A549 (cell line): ENCODE measurements at regions not wholly inside any gene's neighbourhood (a gene's known extent, or its start where the extent isn't known, plus 50 kb on each side); places are given as distances from the start of the nearest gene placed in this dataset.

ENCODE experiments used
- ATAC-seq, 2 experiments: fragments of 200-7000 bp in 1 of 2; fragments of >200 bp in 1 of 2; cut with Nextera tagmentation in 1 of 2; cut with Tn5 transposase in 1 of 2; 3 replicates each; pipeline versions ENCODE4 v1.8.0 to v1.9.1; 2018 to 2020; ENCODE audit warnings: mild to moderate bottlenecking in 1 of 2, moderate library complexity in 1 of 2
- CTCF ChIA-PET: fragments of 300-600 bp; sonication (Branson Sonifier 250); formaldehyde crosslinking; extraction: SDS; loops from one replicate; lab custom pipeline; 2021; ENCODE audit warnings: antibody characterized with exemption, inconsistent platforms; lab: Yijun Ruan, JAX
- POLR2A ChIA-PET: fragments of 350-600 bp; formaldehyde crosslinking; extraction: SDS; loops from one replicate; lab custom pipeline; 2021; ENCODE audit warnings: antibody characterized with exemption, inconsistent platforms; lab: Yijun Ruan, JAX
- DNase-seq, 2 experiments: peaks; one replicate each; pipeline versions ENCODE4 v3.0.0 to v3.0.0-alpha.2; 2011 to 2016; ENCODE audit warnings: low read depth in 1 of 2, low spot score in 1 of 2
- FAIRE-seq: peaks from 2 replicates; lab custom pipeline; 2011; peaks lifted over from hg19 to GRCh38; lab: Jason Lieb, UNC
- H3K27ac ChIP-seq, 2 experiments: fragments of >200 bp; sonication (Bioruptor Twin); formaldehyde crosslinking; 3 replicates each; pipeline ENCODE4 v1.5.1; 2016 to 2017
- H3K4me1 ChIP-seq: fragments of >200 bp; sonication (Bioruptor Twin); formaldehyde crosslinking; 3 replicates; pipeline ENCODE4 v1.6.1; 2016
- H3K4me2 ChIP-seq: fragments of >200 bp; sonication (Bioruptor Twin); formaldehyde crosslinking; 3 replicates; pipeline ENCODE4 v1.6.1; 2016
- H3K4me3 ChIP-seq: fragments of >200 bp; sonication (Bioruptor Twin); formaldehyde crosslinking; 3 replicates; pipeline ENCODE4 v1.5.1; 2016
- H3K9me3 ChIP-seq: fragments of >200 bp; sonication (Bioruptor Twin); formaldehyde crosslinking; 3 replicates; pipeline ENCODE4 v1.6.1; 2016
- CHD2 ChIP-seq: fragments of 150-350 bp; IDR thresholded peaks from 2 replicates; pipeline ENCODE4 v1.6.1; 2014; ENCODE audit warnings: low read length; ENCODE audit not compliant: partially characterized antibody
- CTCF ChIP-seq: fragments of >200 bp; sonication (Bioruptor Twin); formaldehyde crosslinking; IDR thresholded peaks from 3 replicates; pipeline ENCODE4 v1.5.1; 2016
- EHMT2 ChIP-seq: fragments of 200-600 bp; sonication (generic); IDR thresholded peaks from 2 replicates; pipeline ENCODE4 v1.6.1; 2016; ENCODE audit warnings: antibody characterized with exemption, low read depth, mild to moderate bottlenecking, moderate library complexity
- GATA3 ChIP-seq: IDR thresholded peaks from 2 replicates; pipeline ENCODE4 v1.6.1; 2012; ENCODE audit warnings: borderline replicate concordance
- HEYL ChIP-seq: fragments of 250-450 bp; sonication (Bioruptor Pico); IDR thresholded peaks from 2 replicates; pipeline ENCODE4 v1.8.0; 2021; ENCODE audit warnings: mild to moderate bottlenecking, moderate library complexity
- HMGXB4 ChIP-seq: fragments of 250-450 bp; sonication (Bioruptor Pico); IDR thresholded peaks from 2 replicates; pipeline ENCODE4 v1.5.0; 2021; ENCODE audit warnings: mild to moderate bottlenecking, moderate library complexity, borderline replicate concordance
- KDM1A ChIP-seq: fragments of 200-600 bp; sonication (generic); IDR thresholded peaks from 2 replicates; pipeline ENCODE4 v1.6.1; 2016; ENCODE audit warnings: low read depth, mild to moderate bottlenecking
- MAFK ChIP-seq: fragments of 450-650 bp; IDR thresholded peaks from 2 replicates; pipeline ENCODE4 v1.6.1; 2014; ENCODE audit not compliant: partially characterized antibody
- NR3C1 ChIP-seq: fragments of >200 bp; sonication (Bioruptor Twin); formaldehyde crosslinking; IDR thresholded peaks from 3 replicates; pipeline ENCODE4 v1.6.1; 2017
- PHF8 ChIP-seq: fragments of 200-600 bp; sonication (generic); IDR thresholded peaks from 2 replicates; pipeline ENCODE4 v1.6.1; 2016; ENCODE audit warnings: low read depth, mild to moderate bottlenecking, antibody characterized with exemption, moderate library complexity, borderline replicate concordance
- RAD21 ChIP-seq, 2 experiments: fragments of >200 bp in 1 of 2; sonication (Bioruptor Twin) in 1 of 2; formaldehyde crosslinking in 1 of 2; IDR thresholded peaks in 1 of 2; conservative IDR thresholded peaks in 1 of 2; 2 replicates in 1 of 2; 3 replicates in 1 of 2; pipeline ENCODE4 v1.6.1; 2012 to 2018; ENCODE audit warnings: inconsistent platforms in 1 of 2
- SMC3 ChIP-seq: fragments of >200 bp; sonication (Bioruptor Twin); formaldehyde crosslinking; IDR thresholded peaks from 3 replicates; pipeline ENCODE4 v1.6.1; 2018; ENCODE audit warnings: inconsistent platforms
- TP53 ChIP-seq: fragments of 250-450 bp; sonication (Bioruptor Pico); IDR thresholded peaks from 2 replicates; pipeline ENCODE4 v1.5.0; 2021; ENCODE audit warnings: mild to moderate bottlenecking, moderate library complexity
- whole genome bisulfite sequencing: methylation state at CpG from one replicate; pipeline ENCODE4 v1.1.6; 2017; ENCODE audit errors: missing lambda C conversion rate; 5-methylcytosine and 5-hydroxymethylcytosine counted together
- TF ChIP-seq, protein P1 (sequence below): fragments of 200-600 bp; sonication (generic); IDR thresholded peaks from 2 replicates; pipeline ENCODE4 v1.6.1; 2016; ENCODE audit warnings: antibody characterized with exemption, mild to moderate bottlenecking, moderate library complexity

DNA sequence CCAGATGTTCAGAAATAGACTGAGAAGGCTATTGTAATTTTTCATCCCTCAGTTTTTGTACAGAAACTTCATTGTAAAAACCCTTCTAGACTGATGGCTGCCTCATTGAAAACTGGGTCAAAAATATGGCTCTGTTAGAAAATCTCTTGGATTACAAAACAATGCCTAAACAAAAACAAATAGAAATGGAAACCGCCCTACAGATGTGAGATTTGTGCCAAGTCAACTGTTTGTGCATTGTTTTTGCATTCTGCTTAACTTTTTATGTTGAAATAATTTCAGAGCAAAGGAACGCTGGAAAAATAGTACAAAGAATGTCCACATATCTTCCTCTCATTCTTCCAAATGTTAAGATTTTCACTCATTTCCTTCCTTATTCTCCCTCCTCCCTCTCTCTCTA lies 425.1 kb downstream of the FOXA2 start (continued):
- TF ChIP-seq HEYL (CRISPR knock-in tag) = no peak
- no peak for TF ChIP-seq GATA3
- no peak for TF ChIP-seq NR3C1

DNA sequence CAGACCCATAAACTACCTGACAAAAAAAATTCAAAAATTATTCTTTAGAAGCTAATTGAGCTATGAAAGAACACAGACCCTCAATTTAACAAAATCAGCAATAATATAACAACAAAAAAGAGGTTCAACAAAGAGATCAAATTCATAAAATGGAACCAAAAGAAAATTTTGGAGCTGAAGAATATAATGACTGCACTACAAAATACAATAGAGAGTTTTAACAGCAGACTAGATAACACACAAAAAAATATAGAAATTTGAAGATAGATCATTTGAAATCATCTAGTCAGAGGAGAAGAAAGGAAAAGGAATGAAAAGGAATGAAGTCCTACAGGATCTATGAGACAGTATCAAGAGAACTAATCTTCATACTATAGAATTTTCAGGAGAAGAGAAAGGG lies 422.1 kb downstream of the PAX1 start:
- no peak for ATAC-seq
- H3K4me1 ChIP-seq = no peaks in the 10 kb centered on the region
- H3K4me2 ChIP-seq = no peak overlapping the region
- ChIA-PET POLR2A (no interaction called here), CTCF (interaction anchor here (0.9 kb wide), 1 partner anchor 21 kb away, joined by 4 read pairs; no protein-coding TSS in a partner anchor)
- no peak overlapping the region for H3K27ac ChIP-seq
- TF ChIP-seq, protein P1, sequence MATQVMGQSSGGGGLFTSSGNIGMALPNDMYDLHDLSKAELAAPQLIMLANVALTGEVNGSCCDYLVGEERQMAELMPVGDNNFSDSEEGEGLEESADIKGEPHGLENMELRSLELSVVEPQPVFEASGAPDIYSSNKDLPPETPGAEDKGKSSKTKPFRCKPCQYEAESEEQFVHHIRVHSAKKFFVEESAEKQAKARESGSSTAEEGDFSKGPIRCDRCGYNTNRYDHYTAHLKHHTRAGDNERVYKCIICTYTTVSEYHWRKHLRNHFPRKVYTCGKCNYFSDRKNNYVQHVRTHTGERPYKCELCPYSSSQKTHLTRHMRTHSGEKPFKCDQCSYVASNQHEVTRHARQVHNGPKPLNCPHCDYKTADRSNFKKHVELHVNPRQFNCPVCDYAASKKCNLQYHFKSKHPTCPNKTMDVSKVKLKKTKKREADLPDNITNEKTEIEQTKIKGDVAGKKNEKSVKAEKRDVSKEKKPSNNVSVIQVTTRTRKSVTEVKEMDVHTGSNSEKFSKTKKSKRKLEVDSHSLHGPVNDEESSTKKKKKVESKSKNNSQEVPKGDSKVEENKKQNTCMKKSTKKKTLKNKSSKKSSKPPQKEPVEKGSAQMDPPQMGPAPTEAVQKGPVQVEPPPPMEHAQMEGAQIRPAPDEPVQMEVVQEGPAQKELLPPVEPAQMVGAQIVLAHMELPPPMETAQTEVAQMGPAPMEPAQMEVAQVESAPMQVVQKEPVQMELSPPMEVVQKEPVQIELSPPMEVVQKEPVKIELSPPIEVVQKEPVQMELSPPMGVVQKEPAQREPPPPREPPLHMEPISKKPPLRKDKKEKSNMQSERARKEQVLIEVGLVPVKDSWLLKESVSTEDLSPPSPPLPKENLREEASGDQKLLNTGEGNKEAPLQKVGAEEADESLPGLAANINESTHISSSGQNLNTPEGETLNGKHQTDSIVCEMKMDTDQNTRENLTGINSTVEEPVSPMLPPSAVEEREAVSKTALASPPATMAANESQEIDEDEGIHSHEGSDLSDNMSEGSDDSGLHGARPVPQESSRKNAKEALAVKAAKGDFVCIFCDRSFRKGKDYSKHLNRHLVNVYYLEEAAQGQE = no peak
- no peak for TF ChIP-seq HMGXB4 (CRISPR knock-in tag)
- TF ChIP-seq CHD2 = no peak
- 0 out of 3 replicates have a peak, but pooled peaks cover 2% of the 10 kb centered on the region for H3K9me3 ChIP-seq
- no peak for DNase-seq
- H3K4me3 ChIP-seq = no peak overlapping the region
- FAIRE-seq = no peak

GRCh38 chr20:22106308-22106938 lies 401.0 kb downstream of the PAX1 start:
- no peak overlapping the region for H3K27ac ChIP-seq
- ChIA-PET CTCF (interaction anchor here (0.7 to 2.4 kb wide), 20 partner anchors 9 to 491 kb away, joined by 3 to 18 read pairs (median 3); partner anchors contain the start of gene PAX1), POLR2A (no interaction called here)
- peak; percentile 45 for TF ChIP-seq MAFK
- no peak for TF ChIP-seq TP53
- TF ChIP-seq EHMT2 = no peak
- peak; percentile 71 to 72 for TF ChIP-seq RAD21 (conservative IDR thresholded peaks at IDR 0.05 in 1 of 2, IDR thresholded peaks at IDR 0.05 in 1 of 2)
- peak; percentile 44 for TF ChIP-seq SMC3
- TF ChIP-seq CTCF = peak; percentile 67
- TF ChIP-seq KDM1A = no peak
- TF ChIP-seq PHF8 = no peak
- no peak for TF ChIP-seq CHD2
- DNase-seq (peak; percentile 10 to 66), ATAC-seq (peak; percentile 66 to 77), FAIRE-seq (peak; percentile 74)
- H3K4me2 ChIP-seq = no peak overlapping the region
- H3K9me3 ChIP-seq = no peaks in the 10 kb centered on the region
- H3K4me3 ChIP-seq = no peak overlapping the region
- no peaks in the 10 kb centered on the region for H3K4me1 ChIP-seq
- 13% methylated on average over 3 of the region's 3 CpGs for WGBS
